OCI-LY1 (cell line): ENCODE measurements at regions not wholly inside any gene's neighbourhood (a gene's known extent, or its start where the extent isn't known, plus 50 kb on each side); places are given as distances from the start of the nearest gene placed in this dataset.

ENCODE experiments used
- EZH2 ChIP-seq: fragments of 200-600 bp; sonication (generic), shearing (Covaris generic); IDR thresholded peaks from 2 replicates; pipeline ENCODE4 v1.8.0; 2017; ENCODE audit warnings: borderline replicate concordance, mixed run types, mild to moderate bottlenecking, antibody characterized with exemption, low read length, moderate library complexity, mixed read lengths
- TF ChIP-seq, protein P1 (sequence below): fragments of 200-600 bp; sonication (generic), shearing (Covaris generic); IDR thresholded peaks from 2 replicates; pipeline ENCODE4 v1.5.1; 2017; ENCODE audit warnings: mild to moderate bottlenecking, antibody characterized with exemption, low read length, moderate library complexity, mixed read lengths

DNA sequence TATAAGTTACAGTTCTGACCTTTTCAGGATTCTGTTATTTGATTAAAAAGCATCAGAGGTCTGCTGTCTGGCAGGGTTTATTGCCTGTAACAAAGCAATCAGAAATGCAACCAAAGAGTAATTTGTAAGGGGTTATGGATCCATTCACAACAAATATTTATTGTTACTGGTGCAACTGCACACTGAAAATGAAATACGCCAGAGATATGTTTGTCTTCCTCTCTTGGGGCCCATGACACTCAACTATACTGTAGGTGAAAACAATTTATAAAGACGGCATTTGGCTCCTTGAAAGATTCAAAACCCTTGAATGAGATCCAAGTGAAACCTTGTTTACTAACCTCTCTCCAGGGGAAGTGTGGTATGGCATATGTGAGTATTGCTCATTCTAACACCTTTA lies 452.2 kb downstream of the MBD2 start:
- TF ChIP-seq, protein P1, sequence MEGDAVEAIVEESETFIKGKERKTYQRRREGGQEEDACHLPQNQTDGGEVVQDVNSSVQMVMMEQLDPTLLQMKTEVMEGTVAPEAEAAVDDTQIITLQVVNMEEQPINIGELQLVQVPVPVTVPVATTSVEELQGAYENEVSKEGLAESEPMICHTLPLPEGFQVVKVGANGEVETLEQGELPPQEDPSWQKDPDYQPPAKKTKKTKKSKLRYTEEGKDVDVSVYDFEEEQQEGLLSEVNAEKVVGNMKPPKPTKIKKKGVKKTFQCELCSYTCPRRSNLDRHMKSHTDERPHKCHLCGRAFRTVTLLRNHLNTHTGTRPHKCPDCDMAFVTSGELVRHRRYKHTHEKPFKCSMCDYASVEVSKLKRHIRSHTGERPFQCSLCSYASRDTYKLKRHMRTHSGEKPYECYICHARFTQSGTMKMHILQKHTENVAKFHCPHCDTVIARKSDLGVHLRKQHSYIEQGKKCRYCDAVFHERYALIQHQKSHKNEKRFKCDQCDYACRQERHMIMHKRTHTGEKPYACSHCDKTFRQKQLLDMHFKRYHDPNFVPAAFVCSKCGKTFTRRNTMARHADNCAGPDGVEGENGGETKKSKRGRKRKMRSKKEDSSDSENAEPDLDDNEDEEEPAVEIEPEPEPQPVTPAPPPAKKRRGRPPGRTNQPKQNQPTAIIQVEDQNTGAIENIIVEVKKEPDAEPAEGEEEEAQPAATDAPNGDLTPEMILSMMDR, result no peak
- TF ChIP-seq EZH2, result no peak
